Pulmonary artery endothelial cell (primary cell): ENCODE measurements at regions not wholly inside any gene's neighbourhood (a gene's known extent, or its start where the extent isn't known, plus 50 kb on each side); places are given as distances from the start of the nearest gene placed in this dataset.

Experiments used
- DNase-seq: peaks from one replicate; pipeline ENCODE4 v3.0.0-alpha.2; 2011; ENCODE audit warnings: low read depth, low spot score

- no peak for DNase-seq
Measured at GRCh38 chr19:28764066-28764465, 448.9 kb downstream of the UQCRFS1 start.

GRCh38 chr19:28746478-28746877 lies 466.5 kb downstream of the UQCRFS1 start:
- no peak for DNase-seq

- no peak for DNase-seq
Measured at GRCh38 chr19:28744943-28745342, 468.0 kb downstream of the UQCRFS1 start.

- DNase-seq, result no peak
Measured at GRCh38 chr19:28744014-28744413, 468.9 kb downstream of the UQCRFS1 start.

- no peak for DNase-seq
Measured at GRCh38 chr19:28737021-28737895, 475.7 kb downstream of the UQCRFS1 start.

- no peak for DNase-seq
Measured at GRCh38 chr19:28736528-28736927, 476.4 kb downstream of the UQCRFS1 start.

GRCh38 chr19:28731577-28731976 lies 481.4 kb downstream of the UQCRFS1 start:
- no peak for DNase-seq

- DNase-seq, result no peak
Measured at GRCh38 chr19:28730791-28731512, 482.0 kb downstream of the UQCRFS1 start.

- no peak for DNase-seq
Measured at GRCh38 chr19:28727480-28728159, 485.3 kb downstream of the UQCRFS1 start.

GRCh38 chr19:28726533-28727479 lies 486.1 kb downstream of the UQCRFS1 start:
- DNase-seq, result no peak

- DNase-seq, result no peak
Measured at GRCh38 chr19:28718909-28719308, 494.0 kb downstream of the UQCRFS1 start.

- no peak for DNase-seq
Measured at GRCh38 chr19:28715157-28715556, 497.8 kb downstream of the UQCRFS1 start.

GRCh38 chr19:28711411-28711810 lies 501.5 kb downstream of the UQCRFS1 start:
- DNase-seq, result no peak

GRCh38 chr19:28710278-28710677 lies 502.7 kb downstream of the UQCRFS1 start:
- peak; percentile 17 for DNase-seq

GRCh38 chr19:28706693-28707092 lies 506.3 kb downstream of the UQCRFS1 start:
- DNase-seq, result no peak

GRCh38 chr19:28705008-28705407 lies 507.9 kb downstream of the UQCRFS1 start:
- DNase-seq, result no peak

GRCh38 chr19:28703400-28703956 lies 509.5 kb downstream of the UQCRFS1 start:
- DNase-seq, result no peak

GRCh38 chr19:28701491-28701890 lies 511.5 kb downstream of the UQCRFS1 start:
- no peak for DNase-seq

GRCh38 chr19:28700176-28700575 lies 512.8 kb downstream of the UQCRFS1 start:
- DNase-seq, result no peak

GRCh38 chr19:28697308-28697707 lies 515.6 kb downstream of the UQCRFS1 start:
- no peak for DNase-seq

GRCh38 chr19:28694812-28695211 lies 518.1 kb downstream of the UQCRFS1 start:
- no peak for DNase-seq
